Kidney (tissue), 13 donors: ENCODE measurements at regions not wholly inside any gene's neighbourhood (a gene's known extent, or its start where the extent isn't known, plus 50 kb on each side); places are given as distances from the start of the nearest gene placed in this dataset.

ENCODE experiments used
- DNase-seq, 5 donors: peaks; one replicate each; pipeline ENCODE4 v3.0.0-alpha.2; 2013 to 2020
- FAIRE-seq: peaks from 2 replicates; lab custom pipeline; 2012; peaks lifted over from hg19 to GRCh38; lab: Jason Lieb, UNC
- H3K27ac ChIP-seq, 2 donors: one replicate each; pipeline ENCODE4 v1.7.0; 2013; ENCODE audit warnings: low read depth in 2 of 2, low read length in 2 of 2, inconsistent platforms in 1 of 2
- H3K27me3 ChIP-seq: one replicate; pipeline ENCODE4 v1.7.1; 2013; ENCODE audit warnings: low read length, inconsistent platforms; ENCODE audit not compliant: control insufficient read depth, insufficient read depth
- H3K36me3 ChIP-seq, 3 donors: one replicate each; pipeline versions ENCODE4 v1.7.0 to v1.7.1; 2013; ENCODE audit warnings: low read length in 3 of 3, control low read depth in 1 of 3, inconsistent platforms in 1 of 3; ENCODE audit not compliant: insufficient read depth in 3 of 3, control insufficient read depth in 2 of 3
- H3K4me1 ChIP-seq, 3 donors: one replicate each; pipeline versions ENCODE4 v1.7.0 to v1.7.1; 2013; ENCODE audit warnings: low read length in 3 of 3, inconsistent platforms in 1 of 3, low read depth in 1 of 3; ENCODE audit not compliant: control insufficient read depth in 2 of 3, insufficient read depth in 2 of 3
- H3K4me3 ChIP-seq, 3 donors: one replicate each; pipeline versions ENCODE4 v1.7.0 to v1.8.1; 2013; ENCODE audit warnings: low read length in 3 of 3, control low read depth in 1 of 3, inconsistent platforms in 1 of 3
- H3K9ac ChIP-seq, 3 donors: one replicate each; pipeline versions ENCODE4 v1.7.0 to v1.7.1; 2013; ENCODE audit warnings: low read length in 3 of 3, control low read depth in 1 of 3, inconsistent platforms in 1 of 3
- H3K9me3 ChIP-seq, 3 donors: one replicate each; pipeline versions ENCODE4 v1.7.0 to v1.7.1; 2013; ENCODE audit warnings: low read length in 3 of 3, control low read depth in 1 of 3, inconsistent platforms in 1 of 3; ENCODE audit not compliant: control insufficient read depth in 2 of 3, insufficient read depth in 1 of 3
- intact Hi-C: fragments of 100-400 bp; cut with DNase I; formaldehyde crosslinking; loops from one replicate; pipeline ENCODE4 v1.11.1; 2022
- TF ChIP-seq, protein P1 (sequence below): IDR thresholded peaks from 3 replicates; pipeline ENCODE4 v1.5.1; 2012; ENCODE audit warnings: mild to moderate bottlenecking, moderate library complexity, borderline replicate concordance; ENCODE audit not compliant: insufficient read depth; ENCODE audit errors: extremely low read depth
- donor health status: control.
- donor health status: control.
- donor health status: control.
- donor health status: control.
- donor health status: control.
- donor health status: DM: yes; HTN: yes; CAD: no.
- donor health status: Normal renal cell carcinoma (clear cell type).

DNA sequence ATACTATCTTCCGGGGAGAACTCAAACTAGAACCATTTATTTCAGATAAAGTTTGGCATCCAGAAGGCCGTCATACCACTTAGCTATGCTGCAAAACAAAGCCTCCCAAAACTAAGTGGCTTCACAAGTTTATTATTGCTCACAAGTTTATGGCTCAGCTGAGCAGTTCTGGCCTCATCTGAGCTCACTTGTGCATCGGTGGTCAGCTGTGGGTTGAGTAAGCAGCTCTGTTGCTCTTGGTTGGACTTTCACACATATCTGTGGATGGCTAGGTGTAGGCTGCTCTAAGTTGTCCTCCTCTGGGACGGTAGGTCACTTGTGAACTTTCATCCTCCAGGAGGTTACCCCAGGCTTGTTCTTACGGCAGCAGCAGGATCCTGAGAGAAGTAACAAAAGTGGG, 162.7 kb downstream of the BTG1 start:
- DNase-seq (no peak), FAIRE-seq (no peak)
- Histone ChIP-seq H3K4me1 (peaks cover 0 to 2% (median 0%) of the 10 kb centered on the region in 3 donors), H3K27ac (no peak overlapping the region), H3K27me3 (no peaks in the 10 kb centered on the region), H3K36me3 (no peaks in the 10 kb centered on the region), H3K9me3 (no peaks in the 10 kb centered on the region), H3K9ac (no peak overlapping the region), H3K4me3 (no peak overlapping the region)
- TF ChIP-seq, protein P1, sequence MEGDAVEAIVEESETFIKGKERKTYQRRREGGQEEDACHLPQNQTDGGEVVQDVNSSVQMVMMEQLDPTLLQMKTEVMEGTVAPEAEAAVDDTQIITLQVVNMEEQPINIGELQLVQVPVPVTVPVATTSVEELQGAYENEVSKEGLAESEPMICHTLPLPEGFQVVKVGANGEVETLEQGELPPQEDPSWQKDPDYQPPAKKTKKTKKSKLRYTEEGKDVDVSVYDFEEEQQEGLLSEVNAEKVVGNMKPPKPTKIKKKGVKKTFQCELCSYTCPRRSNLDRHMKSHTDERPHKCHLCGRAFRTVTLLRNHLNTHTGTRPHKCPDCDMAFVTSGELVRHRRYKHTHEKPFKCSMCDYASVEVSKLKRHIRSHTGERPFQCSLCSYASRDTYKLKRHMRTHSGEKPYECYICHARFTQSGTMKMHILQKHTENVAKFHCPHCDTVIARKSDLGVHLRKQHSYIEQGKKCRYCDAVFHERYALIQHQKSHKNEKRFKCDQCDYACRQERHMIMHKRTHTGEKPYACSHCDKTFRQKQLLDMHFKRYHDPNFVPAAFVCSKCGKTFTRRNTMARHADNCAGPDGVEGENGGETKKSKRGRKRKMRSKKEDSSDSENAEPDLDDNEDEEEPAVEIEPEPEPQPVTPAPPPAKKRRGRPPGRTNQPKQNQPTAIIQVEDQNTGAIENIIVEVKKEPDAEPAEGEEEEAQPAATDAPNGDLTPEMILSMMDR: no peak
- intact Hi-C loops: no loop called here

DNA sequence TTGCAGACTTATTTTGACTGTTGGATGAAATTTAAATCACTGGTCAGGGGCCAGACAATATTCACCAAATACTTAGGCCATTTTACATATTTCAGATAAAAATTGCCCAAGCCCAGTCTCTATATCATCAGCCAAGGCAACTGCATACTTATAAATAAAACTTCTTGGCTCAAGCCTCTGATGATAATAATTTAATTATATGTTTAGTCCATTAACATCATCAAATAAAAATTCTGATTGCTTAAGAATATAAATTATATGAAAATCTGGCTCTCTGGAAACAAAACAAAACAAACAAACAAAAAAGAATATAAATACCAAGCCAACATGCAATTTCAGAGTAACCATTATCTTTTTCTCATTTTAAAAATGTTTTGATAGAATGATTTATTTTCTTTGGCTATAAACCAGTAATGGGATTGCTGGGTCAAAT, 165.2 kb downstream of the BTG1 start:
- intact Hi-C loops: no loop called here
- H3K27ac ChIP-seq: no peak overlapping the region
- no peaks in the 10 kb centered on the region for H3K9me3 ChIP-seq
- H3K4me3 ChIP-seq: no peak overlapping the region
- TF ChIP-seq, protein P1: no peak
- H3K36me3 ChIP-seq: no peaks in the 10 kb centered on the region
- DNase-seq: peak in 2 of 5 donors; percentile 43 to 70
- no peaks in the 10 kb centered on the region for H3K27me3 ChIP-seq
- no peak overlapping the region for H3K9ac ChIP-seq
- peaks cover 0 to 2% (median 0%) of the 10 kb centered on the region in 3 donors for H3K4me1 ChIP-seq
- FAIRE-seq: peak; percentile 85

DNA sequence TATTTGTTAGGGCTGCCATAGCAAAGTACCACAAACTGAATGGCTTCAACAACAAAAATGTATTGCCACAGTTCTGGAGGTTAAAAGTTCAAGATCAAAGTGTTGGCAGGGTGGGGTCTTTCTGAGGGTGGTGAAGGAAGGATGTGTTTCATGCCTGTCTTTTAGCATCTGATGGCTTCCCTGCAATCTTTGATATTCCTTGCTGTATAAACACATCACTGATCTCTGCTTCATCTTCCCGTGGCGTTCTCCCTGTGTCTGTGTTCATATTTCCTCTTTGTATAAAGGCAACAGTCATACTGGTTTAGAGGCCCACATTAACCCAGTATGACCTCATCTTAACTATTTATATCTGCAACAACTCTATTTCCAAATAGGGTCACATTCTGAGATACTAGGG, 167.5 kb downstream of the BTG1 start:
- Histone ChIP-seq H3K4me1 (peaks cover 0 to 2% (median 0%) of the 10 kb centered on the region in 3 donors), H3K9me3 (no peaks in the 10 kb centered on the region), H3K27ac (no peak overlapping the region), H3K4me3 (no peak overlapping the region), H3K9ac (no peak overlapping the region), H3K27me3 (no peaks in the 10 kb centered on the region), H3K36me3 (no peaks in the 10 kb centered on the region)
- FAIRE-seq: no peak
- TF ChIP-seq, protein P1: no peak
- DNase-seq: no peak
- intact Hi-C loops: no loop called here

DNA sequence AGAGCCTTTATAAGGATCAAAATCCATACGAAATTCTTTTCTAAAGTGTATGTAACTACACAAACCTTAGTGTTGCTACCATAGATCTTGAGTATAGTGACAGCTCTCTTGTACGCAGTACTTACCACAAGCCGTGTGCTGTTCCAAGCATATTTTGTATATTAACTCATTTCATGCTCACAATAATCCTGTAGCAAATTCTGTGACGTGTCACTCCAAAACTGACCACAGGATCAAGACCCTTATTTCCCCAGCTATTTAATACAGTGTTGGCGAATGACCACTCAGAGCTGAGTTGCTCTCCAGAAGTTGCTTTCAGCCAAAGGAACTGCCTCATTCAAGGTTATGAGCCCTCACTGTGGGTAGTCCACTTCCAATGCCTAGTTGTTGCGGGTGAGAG, 169.8 kb downstream of the BTG1 start:
- H3K27me3 ChIP-seq: no peaks in the 10 kb centered on the region
- no peak for FAIRE-seq

More for the DNA sequence above, 169.8 kb downstream of the BTG1 start:
- no peaks in the 10 kb centered on the region for H3K9me3 ChIP-seq
- intact Hi-C loops: no loop called here
- TF ChIP-seq, protein P1: no peak
- no peak overlapping the region for H3K27ac ChIP-seq
- H3K9ac ChIP-seq: no peak overlapping the region
- no peak for DNase-seq
- H3K4me1 ChIP-seq: peaks cover 0 to 2% (median 0%) of the 10 kb centered on the region in 3 donors
- no peaks in the 10 kb centered on the region for H3K36me3 ChIP-seq
- H3K4me3 ChIP-seq: no peak overlapping the region
